Duodenal mucosa (tissue), 2 donors: ENCODE measurements at regions not wholly inside any gene's neighbourhood (a gene's known extent, or its start where the extent isn't known, plus 50 kb on each side); places are given as distances from the start of the nearest gene placed in this dataset.

Source experiments
- H3K27ac ChIP-seq: one replicate; pipeline ENCODE4 v1.7.0; 2013; ENCODE audit warnings: low read depth, low read length
- H3K27me3 ChIP-seq, 2 donors: one replicate each; pipeline ENCODE4 v1.7.0; 2013; ENCODE audit warnings: low read length in 2 of 2, control low read depth in 1 of 2; ENCODE audit not compliant: insufficient read depth in 2 of 2, control insufficient read depth in 1 of 2
- H3K36me3 ChIP-seq, 2 donors: one replicate each; pipeline ENCODE4 v1.7.0; 2013; ENCODE audit warnings: low read length in 2 of 2, control low read depth in 1 of 2; ENCODE audit not compliant: insufficient read depth in 2 of 2, control insufficient read depth in 1 of 2
- H3K4me1 ChIP-seq, 2 donors: one replicate each; pipeline ENCODE4 v1.7.0; 2013; ENCODE audit warnings: low read length in 2 of 2, control low read depth in 1 of 2; ENCODE audit not compliant: insufficient read depth in 2 of 2, control insufficient read depth in 1 of 2
- H3K4me3 ChIP-seq, 2 donors: one replicate each; pipeline ENCODE4 v1.7.0; 2013; ENCODE audit warnings: low read length in 2 of 2, low read depth in 1 of 2
- H3K9ac ChIP-seq, 2 donors: one replicate each; pipeline ENCODE4 v1.7.0; 2013; ENCODE audit warnings: low read length in 2 of 2, low read depth in 1 of 2
- H3K9me3 ChIP-seq, 2 donors: one replicate each; pipeline ENCODE4 v1.7.0; 2013; ENCODE audit warnings: low read length in 2 of 2, control low read depth in 1 of 2; ENCODE audit not compliant: control insufficient read depth in 1 of 2

DNA sequence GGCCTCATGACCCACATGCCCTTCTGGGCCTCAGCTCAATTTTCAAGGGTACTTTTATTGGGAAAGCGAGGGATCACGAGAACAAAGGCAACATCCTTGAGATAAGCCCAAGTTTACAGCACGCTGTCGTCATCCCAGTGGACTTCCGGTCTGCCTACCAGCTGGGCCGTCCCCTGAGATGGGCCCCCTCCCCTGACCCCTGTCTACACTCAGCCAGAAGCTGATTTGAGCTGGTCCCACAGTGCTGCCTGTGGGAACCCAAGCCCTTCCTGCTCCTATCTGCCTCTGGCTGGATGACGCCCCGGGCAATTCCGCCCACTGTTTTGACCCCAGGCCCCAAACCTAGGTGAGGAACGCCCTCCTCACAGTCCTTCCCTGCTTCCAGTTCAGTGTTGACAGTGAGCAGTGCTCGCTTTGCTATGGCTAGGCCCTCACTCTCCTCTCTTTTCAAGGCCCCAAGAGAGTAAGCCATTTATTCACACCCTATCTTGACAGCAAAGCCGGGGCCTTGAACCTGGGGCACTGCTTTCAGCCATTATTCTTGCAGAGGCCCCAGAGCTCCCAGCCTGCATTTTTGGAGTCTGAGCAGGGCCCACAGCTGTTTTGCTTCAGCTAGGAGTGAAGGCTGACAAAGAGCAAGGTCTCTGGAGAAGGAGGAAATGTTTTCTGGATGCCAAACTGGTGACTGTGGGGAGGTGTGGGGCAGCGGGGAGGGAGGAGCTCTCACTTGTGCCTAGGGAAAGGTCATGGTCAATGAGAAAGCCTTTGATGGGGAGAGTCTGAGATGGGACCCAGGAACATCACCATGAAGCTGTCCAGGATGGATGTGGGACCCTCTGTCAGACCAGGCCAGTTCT is 164.6 kb upstream of the BCOR start:
- Histone ChIP-seq H3K4me1 (peaks cover 6 to 7% of the 10 kb centered on the region in 2 donors), H3K36me3 (no peaks in the 10 kb centered on the region), H3K4me3 (no peak overlapping the region), H3K9ac (no peak overlapping the region), H3K9me3 (no peaks in the 10 kb centered on the region), H3K27me3 (no peaks in the 10 kb centered on the region), H3K27ac (peak overlapping the region; percentile 6)

DNA sequence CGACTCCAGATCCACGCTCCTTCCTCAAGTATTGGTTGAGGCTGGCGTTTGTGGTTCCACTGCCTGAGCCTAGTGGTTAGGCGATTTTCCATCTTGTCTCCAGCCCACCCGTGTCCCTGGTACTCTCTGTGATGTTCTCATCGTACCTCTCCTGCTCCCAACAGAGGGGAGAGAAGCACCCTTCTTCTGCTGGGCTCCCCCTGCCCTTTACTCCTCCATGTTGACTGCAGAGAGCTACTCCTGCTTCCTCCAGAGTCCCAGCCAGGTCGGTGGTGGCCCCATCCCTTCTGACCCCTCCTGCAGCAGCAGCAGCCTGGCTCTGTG is 164.0 kb upstream of the BCOR start:
- H3K9me3 ChIP-seq: no peaks in the 10 kb centered on the region
- no peak overlapping the region for H3K27ac ChIP-seq
- H3K4me3 ChIP-seq: no peak overlapping the region
- H3K4me1 ChIP-seq: peaks cover 3 to 7% of the 10 kb centered on the region in 2 donors
- H3K36me3 ChIP-seq: no peaks in the 10 kb centered on the region
- no peaks in the 10 kb centered on the region for H3K27me3 ChIP-seq
- H3K9ac ChIP-seq: no peak overlapping the region

DNA sequence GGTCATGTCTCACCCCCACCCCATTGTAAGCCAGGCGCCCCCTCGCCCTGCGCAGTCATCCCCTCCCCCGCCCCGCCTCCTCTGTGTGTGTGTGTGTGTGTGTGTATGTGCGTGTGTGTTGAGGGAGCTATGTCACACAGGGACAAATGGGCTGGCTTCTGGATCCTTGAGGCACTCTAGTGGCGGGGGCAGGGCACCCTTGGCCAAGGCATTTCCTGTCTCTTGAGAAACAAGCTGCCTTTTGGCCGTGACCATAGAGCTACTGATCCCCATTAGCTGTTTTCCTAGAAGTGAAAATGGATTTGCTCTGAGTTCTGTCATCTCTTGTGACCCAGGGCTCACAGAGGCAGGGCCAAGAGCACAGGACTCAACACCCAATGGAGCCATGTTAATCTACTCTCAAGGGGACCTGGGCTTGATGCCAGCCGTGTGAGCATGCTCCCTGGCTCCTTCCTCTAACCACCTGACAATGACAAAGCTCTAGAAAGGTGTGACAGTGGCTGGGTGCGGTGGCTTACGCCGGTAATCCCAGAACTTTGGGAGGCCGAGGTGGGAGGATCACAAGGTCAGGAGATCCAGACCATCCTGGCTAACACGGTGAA is 162.5 kb upstream of the BCOR start:
- Histone ChIP-seq H3K4me3 (no peak overlapping the region), H3K4me1 (peaks cover 0 to 3% of the 10 kb centered on the region in 2 donors), H3K9ac (no peak overlapping the region), H3K36me3 (no peaks in the 10 kb centered on the region), H3K27ac (no peak overlapping the region), H3K9me3 (no peaks in the 10 kb centered on the region), H3K27me3 (no peaks in the 10 kb centered on the region)

DNA sequence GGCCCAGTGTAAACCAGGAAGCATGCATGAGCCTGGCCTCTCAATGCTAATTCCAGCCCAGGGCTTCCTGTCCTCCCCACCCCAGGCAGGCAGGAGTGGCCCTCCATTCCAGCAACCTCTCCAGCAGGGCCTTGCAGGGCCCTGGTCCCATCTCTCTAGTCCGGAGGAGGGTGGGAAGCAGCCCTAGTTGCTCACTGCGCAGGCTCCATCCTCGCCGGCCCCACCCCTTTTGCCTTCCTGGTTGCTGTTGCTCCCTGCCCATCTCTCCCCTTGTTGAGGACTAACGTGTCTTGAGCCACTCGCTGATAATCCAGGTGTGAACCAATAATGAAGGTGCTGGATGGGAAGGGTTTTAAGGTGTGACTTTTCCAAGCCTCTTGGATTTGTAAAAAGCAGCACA is 161.2 kb upstream of the BCOR start:
- no peak overlapping the region for H3K27ac ChIP-seq
- H3K36me3 ChIP-seq: no peaks in the 10 kb centered on the region
- no peak overlapping the region for H3K4me3 ChIP-seq
- no peaks in the 10 kb centered on the region for H3K27me3 ChIP-seq
- H3K4me1 ChIP-seq: peaks cover 0 to 3% of the 10 kb centered on the region in 2 donors
- no peaks in the 10 kb centered on the region for H3K9me3 ChIP-seq
- no peak overlapping the region for H3K9ac ChIP-seq

DNA sequence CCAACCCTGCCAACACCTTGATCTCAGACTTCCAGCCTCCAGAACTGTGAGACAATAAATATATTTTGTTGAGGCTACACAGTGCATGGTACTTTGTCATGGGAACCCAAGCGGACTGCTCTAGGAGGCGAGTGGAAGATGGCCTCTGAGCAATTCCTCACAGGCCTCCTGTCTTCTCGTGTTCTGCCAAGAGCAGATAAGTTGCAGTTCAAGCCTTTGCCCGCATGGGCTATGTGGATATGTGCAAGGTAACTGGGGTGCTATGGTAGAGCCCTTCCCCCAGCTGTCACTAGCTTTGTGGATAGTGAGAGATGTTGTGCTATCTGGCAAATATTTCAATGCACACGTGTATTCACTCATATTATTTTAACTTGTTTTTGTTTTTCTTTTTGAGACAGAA is 156.0 kb upstream of the BCOR start:
- no peaks in the 10 kb centered on the region for H3K36me3 ChIP-seq

DNA sequence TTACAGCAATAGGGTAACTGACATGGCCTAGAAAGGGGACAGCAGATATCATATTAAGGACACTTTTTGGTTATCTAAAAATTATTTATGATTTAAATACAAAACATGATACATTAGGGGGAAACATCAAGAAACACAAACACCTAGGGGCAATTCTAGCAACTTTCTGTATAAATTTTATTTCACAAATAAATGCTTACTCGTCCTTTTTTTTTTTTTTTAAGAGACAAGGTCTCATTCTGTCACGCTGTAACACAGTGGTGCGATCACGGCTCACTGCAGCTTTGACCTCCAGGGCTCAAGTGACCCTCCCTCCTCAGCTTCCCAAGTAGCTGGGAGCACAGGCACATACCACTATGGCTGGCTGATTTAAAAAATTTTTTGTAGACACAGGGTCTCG is 151.8 kb upstream of the BCOR start:
- no peaks in the 10 kb centered on the region for H3K9me3 ChIP-seq
- H3K27ac ChIP-seq: no peak overlapping the region
- H3K27me3 ChIP-seq: no peaks in the 10 kb centered on the region
- H3K36me3 ChIP-seq: no peaks in the 10 kb centered on the region
- no peak overlapping the region for H3K4me3 ChIP-seq
- H3K4me1 ChIP-seq: no peaks in the 10 kb centered on the region
- H3K9ac ChIP-seq: no peak overlapping the region

More for the DNA sequence above, 156.0 kb upstream of the BCOR start:
- H3K4me1 ChIP-seq: no peaks in the 10 kb centered on the region
- H3K4me3 ChIP-seq: no peak overlapping the region
- no peaks in the 10 kb centered on the region for H3K9me3 ChIP-seq
- H3K27me3 ChIP-seq: no peaks in the 10 kb centered on the region
- H3K27ac ChIP-seq: no peak overlapping the region
- no peak overlapping the region for H3K9ac ChIP-seq

DNA sequence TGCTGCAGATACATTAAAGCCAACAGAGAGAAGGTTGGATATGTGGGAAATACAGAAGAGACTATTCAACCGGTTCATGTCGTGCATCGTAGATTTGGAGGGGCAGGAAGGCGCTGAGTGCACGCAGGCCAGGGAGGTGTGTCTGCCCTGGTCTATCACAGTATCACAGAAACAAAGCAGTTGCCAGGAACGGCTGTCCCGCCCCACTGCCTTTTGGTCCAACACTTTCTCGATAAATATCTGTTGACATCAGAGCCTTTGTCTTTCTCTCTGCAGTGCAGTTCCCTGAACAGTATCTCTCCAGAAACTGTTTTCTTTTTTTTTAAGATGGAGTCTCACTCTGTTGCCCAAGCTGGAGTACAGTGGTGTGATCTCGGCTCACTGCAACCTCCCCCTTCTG is 151.1 kb upstream of the BCOR start:
- Histone ChIP-seq H3K27ac (no peak overlapping the region), H3K9me3 (no peaks in the 10 kb centered on the region), H3K36me3 (no peaks in the 10 kb centered on the region), H3K4me3 (no peak overlapping the region), H3K4me1 (no peaks in the 10 kb centered on the region), H3K9ac (no peak overlapping the region), H3K27me3 (no peaks in the 10 kb centered on the region)

DNA sequence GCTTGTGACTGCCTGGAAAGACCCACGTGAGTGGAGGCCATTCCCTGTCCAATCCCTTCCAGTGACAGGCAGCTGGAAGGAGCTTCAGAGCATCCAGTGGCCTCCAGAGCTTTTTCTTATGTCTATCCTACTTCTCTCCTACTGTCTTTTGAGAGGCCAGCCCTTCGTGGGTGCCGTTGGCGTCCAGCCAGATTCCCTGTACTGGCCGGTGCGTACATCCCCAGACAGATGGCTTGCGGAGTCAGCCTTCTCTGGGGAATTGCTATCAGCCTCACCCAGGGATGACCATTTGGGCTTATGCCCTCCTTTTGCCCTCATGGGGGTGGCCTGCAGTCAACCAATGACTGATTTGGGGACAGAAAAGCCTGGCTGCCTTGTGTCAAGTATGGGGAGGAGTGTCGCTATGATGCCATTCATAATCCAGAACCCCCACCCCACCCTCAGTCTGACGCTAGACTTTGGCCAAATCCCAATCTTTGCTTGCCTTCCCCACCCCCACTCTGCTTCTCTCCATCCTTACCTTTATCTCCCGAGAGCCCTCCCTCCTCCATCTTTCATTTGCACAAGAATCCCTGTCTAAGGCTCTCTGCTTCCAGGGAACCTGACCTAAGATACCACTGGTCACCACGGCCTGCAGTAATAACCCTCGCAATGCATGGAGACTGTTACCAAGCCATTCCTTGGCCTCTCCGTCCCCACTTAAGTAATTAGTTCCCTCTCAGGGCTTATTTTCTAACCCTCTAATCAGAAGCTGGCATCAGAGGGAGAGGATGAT is 150.3 kb upstream of the BCOR start:
- H3K9me3 ChIP-seq: no peaks in the 10 kb centered on the region
- no peak overlapping the region for H3K4me3 ChIP-seq
- no peaks in the 10 kb centered on the region for H3K36me3 ChIP-seq
- H3K27me3 ChIP-seq: no peaks in the 10 kb centered on the region
- H3K27ac ChIP-seq: no peak overlapping the region
- H3K9ac ChIP-seq: no peak overlapping the region
- H3K4me1 ChIP-seq: no peaks in the 10 kb centered on the region

DNA sequence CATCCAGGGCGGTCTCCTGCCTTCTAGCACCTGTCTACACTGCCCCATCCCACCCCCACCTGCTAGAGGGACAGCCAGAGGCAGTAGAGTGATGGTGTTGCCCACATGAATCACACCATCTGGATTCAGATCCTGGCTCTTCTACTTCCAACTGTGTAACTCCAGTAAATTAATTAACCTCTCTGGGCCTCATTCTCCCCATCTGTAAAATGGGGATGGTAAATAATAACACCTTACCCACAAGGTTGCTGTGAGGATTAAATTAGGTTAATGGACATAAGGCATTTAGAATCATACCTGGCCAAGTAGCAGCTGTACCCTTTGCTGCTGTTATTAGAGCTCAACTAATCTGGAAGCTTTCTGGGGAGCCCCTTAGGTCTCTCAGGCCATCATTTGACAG is 149.6 kb upstream of the BCOR start:
- Histone ChIP-seq H3K9me3 (no peaks in the 10 kb centered on the region), H3K4me1 (no peaks in the 10 kb centered on the region), H3K27me3 (no peaks in the 10 kb centered on the region), H3K4me3 (no peak overlapping the region), H3K36me3 (no peaks in the 10 kb centered on the region), H3K9ac (no peak overlapping the region), H3K27ac (no peak overlapping the region)

DNA sequence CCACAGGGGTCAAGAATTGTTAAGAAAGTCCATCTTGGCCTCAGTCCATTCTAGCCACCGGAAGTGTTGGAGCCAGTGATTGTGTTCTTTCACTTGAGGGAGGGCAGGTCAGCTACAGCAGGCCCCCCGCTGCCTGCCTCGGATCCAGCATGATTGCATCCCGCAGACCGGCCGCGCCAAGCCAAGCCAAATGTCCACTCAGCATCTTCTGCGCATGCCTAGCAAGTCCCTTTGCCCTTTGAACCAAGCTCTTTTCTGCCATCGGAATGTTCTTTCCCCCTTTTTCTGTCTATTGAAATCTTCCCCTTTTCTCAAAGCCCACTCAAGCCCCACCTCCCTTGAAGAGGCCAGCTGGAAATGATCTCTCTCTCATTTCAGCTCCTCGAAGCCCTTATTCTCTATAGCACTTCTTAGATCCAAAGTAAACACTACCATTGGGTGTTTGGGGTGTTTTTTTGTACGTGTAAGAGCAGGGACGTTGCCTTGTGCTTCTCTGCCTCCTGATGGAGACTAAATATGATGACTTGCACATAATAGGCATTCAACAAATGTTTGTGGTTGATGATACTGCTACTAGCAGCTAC is 147.8 kb upstream of the BCOR start:
- H3K4me1 ChIP-seq: no peaks in the 10 kb centered on the region
- no peak overlapping the region for H3K4me3 ChIP-seq
- H3K9ac ChIP-seq: no peak overlapping the region
- no peak overlapping the region for H3K27ac ChIP-seq
- no peaks in the 10 kb centered on the region for H3K36me3 ChIP-seq
- no peaks in the 10 kb centered on the region for H3K27me3 ChIP-seq
- no peaks in the 10 kb centered on the region for H3K9me3 ChIP-seq
